Smooth muscle cell (in vitro differentiated cells): ENCODE measurements at regions not wholly inside any gene's neighbourhood (a gene's known extent, or its start where the extent isn't known, plus 50 kb on each side); places are given as distances from the start of the nearest gene placed in this dataset.

Experiments
- DNase-seq: peaks from one replicate; lab custom pipeline; 2025; ENCODE audit not compliant: unreplicated experiment; lab: John Stamatoyannopoulos, UW
- H2AFZ ChIP-seq: fragments of 200-600 bp; sonication (generic); 2 replicates; pipeline ENCODE4 v1.6.0; 2016; ENCODE audit warnings: antibody characterized with exemption, low read depth, mild to moderate bottlenecking
- H3F3A ChIP-seq: fragments of 200-600 bp; sonication (generic); 2 replicates; pipeline ENCODE4 v1.6.0; 2017; ENCODE audit warnings: antibody characterized with exemption, low read depth
- H3K27ac ChIP-seq: fragments of 200-600 bp; sonication (generic); 2 replicates; pipeline ENCODE4 v1.5.1; 2016; ENCODE audit warnings: low read depth, mild to moderate bottlenecking
- H3K27me3 ChIP-seq: fragments of 200-600 bp; sonication (generic); 2 replicates; pipeline ENCODE4 v1.6.1; 2016; ENCODE audit warnings: low read depth, mild to moderate bottlenecking
- H3K36me3 ChIP-seq: fragments of 200-600 bp; sonication (generic); 2 replicates; pipeline ENCODE4 v1.5.1; 2016; ENCODE audit warnings: low read depth
- H3K4me1 ChIP-seq: fragments of 200-600 bp; sonication (generic); 2 replicates; pipeline ENCODE4 v1.5.1; 2016; ENCODE audit warnings: low read depth
- H3K4me2 ChIP-seq: fragments of 200-600 bp; sonication (generic); 2 replicates; pipeline ENCODE4 v1.6.0; 2016; ENCODE audit warnings: mild to moderate bottlenecking
- H3K4me3 ChIP-seq: fragments of 200-600 bp; sonication (generic); 2 replicates; pipeline ENCODE4 v1.5.1; 2016; ENCODE audit warnings: mild to moderate bottlenecking
- H3K79me2 ChIP-seq: fragments of 200-600 bp; sonication (generic); 2 replicates; pipeline ENCODE4 v1.6.0; 2016; ENCODE audit warnings: low read depth, mild to moderate bottlenecking
- H3K9ac ChIP-seq: fragments of 200-600 bp; sonication (generic); 2 replicates; pipeline ENCODE4 v1.6.0; 2016; ENCODE audit warnings: low read depth
- H3K9me3 ChIP-seq: fragments of 200-600 bp; sonication (generic); replicated peaks from 2 replicates; pipeline ENCODE4 v1.5.1; 2016; ENCODE audit warnings: low read depth
- H4K20me1 ChIP-seq: fragments of 200-600 bp; sonication (generic); 2 replicates; pipeline ENCODE4 v1.6.0; 2016; ENCODE audit warnings: low read depth
- WGBS: methylation state at CpG from one replicate; pipeline ENCODE4 v1.1.7; 2016; ENCODE audit warnings: low lambda C conversion rate; 5-methylcytosine and 5-hydroxymethylcytosine counted together
- TF ChIP-seq, protein P1 (sequence below): fragments of 200-600 bp; sonication (generic); IDR thresholded peaks from 2 replicates; pipeline ENCODE4 v1.5.1; 2017; ENCODE audit warnings: borderline replicate concordance, mild to moderate bottlenecking, antibody characterized with exemption; ENCODE audit not compliant: insufficient read depth, poor library complexity, severe bottlenecking

DNA sequence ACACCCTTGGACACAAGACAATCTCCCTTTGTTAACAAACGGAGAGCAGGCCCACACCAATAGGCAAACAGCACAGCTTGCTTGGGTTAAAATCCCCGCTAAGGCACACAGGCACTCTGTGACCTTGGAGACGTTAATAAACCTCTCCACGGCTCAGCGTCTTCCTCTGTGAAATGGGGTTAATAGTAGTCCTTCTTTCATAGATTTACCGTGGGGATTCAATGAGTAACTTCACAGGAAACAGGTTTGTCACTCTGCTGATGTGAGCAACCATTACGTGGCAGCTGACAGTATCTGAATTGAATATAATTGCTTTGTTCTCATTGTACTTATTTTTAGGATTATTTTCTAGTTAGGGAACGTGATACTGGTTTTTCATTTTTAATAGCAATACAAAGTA, 65.2 kb upstream of the ADRA1B start:
- no peaks in the 10 kb centered on the region for H3K36me3 ChIP-seq
- TF ChIP-seq, protein P1, sequence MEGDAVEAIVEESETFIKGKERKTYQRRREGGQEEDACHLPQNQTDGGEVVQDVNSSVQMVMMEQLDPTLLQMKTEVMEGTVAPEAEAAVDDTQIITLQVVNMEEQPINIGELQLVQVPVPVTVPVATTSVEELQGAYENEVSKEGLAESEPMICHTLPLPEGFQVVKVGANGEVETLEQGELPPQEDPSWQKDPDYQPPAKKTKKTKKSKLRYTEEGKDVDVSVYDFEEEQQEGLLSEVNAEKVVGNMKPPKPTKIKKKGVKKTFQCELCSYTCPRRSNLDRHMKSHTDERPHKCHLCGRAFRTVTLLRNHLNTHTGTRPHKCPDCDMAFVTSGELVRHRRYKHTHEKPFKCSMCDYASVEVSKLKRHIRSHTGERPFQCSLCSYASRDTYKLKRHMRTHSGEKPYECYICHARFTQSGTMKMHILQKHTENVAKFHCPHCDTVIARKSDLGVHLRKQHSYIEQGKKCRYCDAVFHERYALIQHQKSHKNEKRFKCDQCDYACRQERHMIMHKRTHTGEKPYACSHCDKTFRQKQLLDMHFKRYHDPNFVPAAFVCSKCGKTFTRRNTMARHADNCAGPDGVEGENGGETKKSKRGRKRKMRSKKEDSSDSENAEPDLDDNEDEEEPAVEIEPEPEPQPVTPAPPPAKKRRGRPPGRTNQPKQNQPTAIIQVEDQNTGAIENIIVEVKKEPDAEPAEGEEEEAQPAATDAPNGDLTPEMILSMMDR: no peak
- H3K27me3 ChIP-seq: no peaks in the 10 kb centered on the region
- H2AFZ ChIP-seq: no peak overlapping the region
- no peak overlapping the region for H3K4me3 ChIP-seq
- H3K9ac ChIP-seq: no peak overlapping the region
- no peaks in the 10 kb centered on the region for H4K20me1 ChIP-seq
- H3K4me2 ChIP-seq: no peak overlapping the region
- no peak for DNase-seq
- H3K4me1 ChIP-seq: no peaks in the 10 kb centered on the region
- no peaks in the 10 kb centered on the region for H3K79me2 ChIP-seq
- H3K9me3 ChIP-seq: no peaks in the 10 kb centered on the region
- H3K27ac ChIP-seq: no peak overlapping the region
- H3F3A ChIP-seq: no peaks in the 10 kb centered on the region
- 74% methylated on average over 8 of the region's 8 CpGs for WGBS

GRCh38 chr5:159854916-159855315, 61.4 kb upstream of the ADRA1B start:
- Histone ChIP-seq H3K27ac (no peak overlapping the region), H3K4me2 (no peak overlapping the region), H3K27me3 (peaks cover 21% of the 10 kb centered on the region), H3K79me2 (no peaks in the 10 kb centered on the region), H3K36me3 (no peaks in the 10 kb centered on the region), H3K4me3 (no peak overlapping the region), H2AFZ (no peak overlapping the region), H3F3A (no peaks in the 10 kb centered on the region), H3K4me1 (no peaks in the 10 kb centered on the region), H4K20me1 (no peaks in the 10 kb centered on the region), H3K9me3 (no peaks in the 10 kb centered on the region), H3K9ac (no peak overlapping the region)
- DNase-seq: no peak
- TF ChIP-seq, protein P1: no peak
- WGBS: 47% methylated on average over 2 of the region's 2 CpGs

GRCh38 chr5:159855476-159856191, 60.6 kb upstream of the ADRA1B start:
- no peak overlapping the region for H3K4me3 ChIP-seq
- H3K27me3 ChIP-seq: peaks cover 26% of the 10 kb centered on the region
- no peak overlapping the region for H3K27ac ChIP-seq
- no peak overlapping the region for H2AFZ ChIP-seq
- H3K79me2 ChIP-seq: no peaks in the 10 kb centered on the region
- H3K4me2 ChIP-seq: no peak overlapping the region
- H3K4me1 ChIP-seq: no peaks in the 10 kb centered on the region
- no peaks in the 10 kb centered on the region for H4K20me1 ChIP-seq
- WGBS: 84% methylated on average over 5 of the region's 5 CpGs
- TF ChIP-seq, protein P1: no peak
- no peaks in the 10 kb centered on the region for H3K9me3 ChIP-seq
- DNase-seq: no peak
- no peaks in the 10 kb centered on the region for H3K36me3 ChIP-seq
- H3K9ac ChIP-seq: no peak overlapping the region
- H3F3A ChIP-seq: no peaks in the 10 kb centered on the region

DNA sequence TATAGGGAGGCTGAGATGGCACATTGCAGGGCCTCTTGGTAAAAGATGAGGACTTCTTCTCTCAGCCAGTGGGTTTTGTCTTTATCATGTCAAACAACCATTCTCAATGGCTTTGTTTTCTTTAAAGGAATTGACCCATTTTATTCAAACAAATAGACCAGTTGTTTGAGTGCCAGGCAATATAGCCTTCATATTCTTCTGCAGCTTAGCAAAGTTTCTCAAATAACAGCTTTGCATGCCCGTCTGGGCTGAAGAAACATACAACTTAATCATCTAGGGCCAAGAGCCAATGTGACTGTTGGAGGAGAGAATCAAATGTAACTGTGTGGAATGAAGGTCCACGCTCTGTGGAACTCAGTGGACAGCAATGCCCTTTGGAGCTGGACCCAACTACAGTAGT, 57.4 kb upstream of the ADRA1B start:
- Histone ChIP-seq H3K4me3 (no peak overlapping the region), H4K20me1 (no peaks in the 10 kb centered on the region), H3K27me3 (peaks cover 48% of the 10 kb centered on the region), H3F3A (no peaks in the 10 kb centered on the region), H2AFZ (no peak overlapping the region), H3K9ac (no peak overlapping the region), H3K4me2 (no peak overlapping the region), H3K4me1 (no peaks in the 10 kb centered on the region), H3K36me3 (no peaks in the 10 kb centered on the region), H3K27ac (no peak overlapping the region), H3K79me2 (no peaks in the 10 kb centered on the region), H3K9me3 (no peaks in the 10 kb centered on the region)
- DNase-seq: no peak
- TF ChIP-seq, protein P1: no peak
- WGBS: 88% methylated on average over 2 of the region's 2 CpGs
